Astrocyte of the spinal cord (primary cell): ENCODE measurements at regions not wholly inside any gene's neighbourhood (a gene's known extent, or its start where the extent isn't known, plus 50 kb on each side); places are given as distances from the start of the nearest gene placed in this dataset.
"Not testable (repeated sequence)": the region's sequence is repeated elsewhere in the genome, so short reads cannot be mapped to it uniquely, and the experiment has no call there.

Experiments used
- DNase-seq: peaks from one replicate; pipeline ENCODE4 v3.0.0; 2011; ENCODE audit warnings: low read depth, low spot score
- H3K4me3 ChIP-seq: 2 replicates; pipeline ENCODE4 v1.5.1; 2011; ENCODE audit warnings: low read depth, mild to moderate bottlenecking, low read length, moderate library complexity
- CTCF ChIP-seq: IDR thresholded peaks from 2 replicates; pipeline ENCODE4 v1.5.1; 2012; ENCODE audit warnings: low read depth, mild to moderate bottlenecking, low read length, inconsistent platforms
- in situ Hi-C: cut with HindIII; loops from 2 replicates; pipeline ENCODE4 v1.10.0; 2017; ENCODE audit warnings: low sequenced_read_pairs

GRCh38 chr7:112946350-112946749 is 140.3 kb downstream of the GPR85 start:
- no peak overlapping the region for H3K4me3 ChIP-seq
- no peak for DNase-seq
- in situ Hi-C loops = no loop called here
- no peak for TF ChIP-seq CTCF

GRCh38 chr7:112945046-112945445 is 141.6 kb downstream of the GPR85 start:
- no peak for TF ChIP-seq CTCF
- H3K4me3 ChIP-seq = no peak overlapping the region
- no peak for DNase-seq
- in situ Hi-C loops = no loop called here

- DNase-seq = no peak
- H3K4me3 ChIP-seq = no peak overlapping the region
- in situ Hi-C loops = no loop called here
- no peak for TF ChIP-seq CTCF
Measured at GRCh38 chr7:112942981-112943380, 143.6 kb downstream of the GPR85 start.

- in situ Hi-C loops, H3K4me3 ChIP-seq, DNase-seq: not testable (repeated sequence)
Measured at GRCh38 chr7:112942125-112942524, 144.5 kb downstream of the GPR85 start.

- TF ChIP-seq CTCF = no peak
- in situ Hi-C loops = no loop called here
- DNase-seq = no peak
- peak overlapping the region; percentile 87 for H3K4me3 ChIP-seq
Measured at GRCh38 chr7:112940314-112940732, 146.3 kb downstream of the GPR85 start.

GRCh38 chr7:112939574-112940313 is 146.9 kb downstream of the GPR85 start:
- no peak for TF ChIP-seq CTCF
- in situ Hi-C loops = no loop called here
- peak; percentile 99 for DNase-seq
- H3K4me3 ChIP-seq = peak overlapping the region; percentile 87

- peak overlapping the region; percentile 87 for H3K4me3 ChIP-seq
- no peak for TF ChIP-seq CTCF
- DNase-seq = peak; percentile 35
- in situ Hi-C loops = no loop called here
Measured at GRCh38 chr7:112938863-112939573, 147.6 kb downstream of the GPR85 start.
